ENCODE measurements at regions not wholly inside any gene's neighbourhood (a gene's known extent, or its start where the extent isn't known, plus 50 kb on each side); places are given as distances from the start of the nearest gene placed in this dataset.

DNA sequence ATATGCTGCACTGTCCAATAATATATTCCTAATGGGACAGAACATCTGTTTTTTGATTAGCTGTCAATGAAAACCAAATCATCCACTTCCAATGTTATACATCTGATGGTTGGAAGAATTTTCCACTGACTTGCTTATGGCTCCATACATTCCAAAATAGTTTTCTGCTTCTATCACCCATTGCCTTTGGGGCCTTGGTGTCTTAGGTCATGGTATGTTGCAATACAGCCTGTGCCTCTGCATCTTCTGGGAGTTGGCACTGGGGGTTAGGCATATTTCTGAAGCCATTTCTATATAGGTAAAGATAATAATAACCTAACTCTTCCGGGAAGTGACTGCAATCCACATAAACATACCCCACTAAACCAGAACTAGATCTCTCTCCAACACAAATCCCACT, 53.2 kb upstream of the NR3C2 start:
- no peaks in the 10 kb centered on the region for H3K4me1 Mint-ChIP-seq (ENCODE audit: low read depth, unreplicated experiment)
- intact Hi-C loops (cut with micrococcal nuclease; ENCODE audit: unreplicated experiment): no loop called here
- no TSS peak for BruUV-seq (replicated peaks)
- no peak overlapping the region for H3K4me3 Mint-ChIP-seq (ENCODE audit: unreplicated experiment)
- no peaks in the 10 kb centered on the region for H3K9me3 Mint-ChIP-seq (ENCODE audit: unreplicated experiment)
- TF ChIP-seq, protein P1, sequence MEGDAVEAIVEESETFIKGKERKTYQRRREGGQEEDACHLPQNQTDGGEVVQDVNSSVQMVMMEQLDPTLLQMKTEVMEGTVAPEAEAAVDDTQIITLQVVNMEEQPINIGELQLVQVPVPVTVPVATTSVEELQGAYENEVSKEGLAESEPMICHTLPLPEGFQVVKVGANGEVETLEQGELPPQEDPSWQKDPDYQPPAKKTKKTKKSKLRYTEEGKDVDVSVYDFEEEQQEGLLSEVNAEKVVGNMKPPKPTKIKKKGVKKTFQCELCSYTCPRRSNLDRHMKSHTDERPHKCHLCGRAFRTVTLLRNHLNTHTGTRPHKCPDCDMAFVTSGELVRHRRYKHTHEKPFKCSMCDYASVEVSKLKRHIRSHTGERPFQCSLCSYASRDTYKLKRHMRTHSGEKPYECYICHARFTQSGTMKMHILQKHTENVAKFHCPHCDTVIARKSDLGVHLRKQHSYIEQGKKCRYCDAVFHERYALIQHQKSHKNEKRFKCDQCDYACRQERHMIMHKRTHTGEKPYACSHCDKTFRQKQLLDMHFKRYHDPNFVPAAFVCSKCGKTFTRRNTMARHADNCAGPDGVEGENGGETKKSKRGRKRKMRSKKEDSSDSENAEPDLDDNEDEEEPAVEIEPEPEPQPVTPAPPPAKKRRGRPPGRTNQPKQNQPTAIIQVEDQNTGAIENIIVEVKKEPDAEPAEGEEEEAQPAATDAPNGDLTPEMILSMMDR (IDR thresholded peaks at IDR 0.05; ENCODE audit: insufficient read depth in 1 of 2, low read depth in 1 of 2, low read length in 1 of 2, severe bottlenecking in 1 of 2, unreplicated experiment in 1 of 2): no peak
- Histone ChIP-seq H3K4me3 (ENCODE audit: low read depth, low read length) (no peak overlapping the region), H3K36me3 (ENCODE audit: control insufficient read depth, insufficient read depth, low read length) (no peaks in the 10 kb centered on the region), H3K4me1 (no peaks in the 10 kb centered on the region), H3K27me3 (replicated peaks; ENCODE audit: control insufficient read depth, insufficient read depth, low read length) (no peaks in the 10 kb centered on the region), H3K9me3 (no peaks in the 10 kb centered on the region)
- no peak for DNase-seq
- POLR2A ChIA-PET: no interaction called here
- no peak overlapping the region for H3K27ac Mint-ChIP-seq (ENCODE audit: unreplicated experiment)
- CTCF ChIA-PET: no interaction called here
- H3K36me3 Mint-ChIP-seq (ENCODE audit: insufficient read depth, unreplicated experiment): no peaks in the 10 kb centered on the region
- H3K27me3 Mint-ChIP-seq (ENCODE audit: insufficient read depth, unreplicated experiment): peaks cover 1% of the 10 kb centered on the region
